K562 (cell line): ENCODE measurements at regions not wholly inside any gene's neighbourhood (a gene's known extent, or its start where the extent isn't known, plus 50 kb on each side); places are given as distances from the start of the nearest gene placed in this dataset.

ENCODE experiments used
- ATAC-seq: fragments of 200-7000 bp; cut with Tn5 transposase; 3 replicates; pipeline ENCODE4 v1.9.1; 2020; ENCODE audit warnings: moderate library complexity
- BruUV-seq: library from RNA; stranded (reverse); fragments of 400-500 nt; replicated peaks from 2 replicates; lab custom pipeline; 2021; lab: Mats Ljungman, UMichigan
- CTCF ChIA-PET: fragments of 300-600 bp; formaldehyde crosslinking; extraction: SDS; loops from one replicate; lab custom pipeline; 2021; ENCODE audit warnings: low intra/inter-chr PET ratio; lab: Yijun Ruan, JAX
- POLR2A ChIA-PET: fragments of 300-600, 350-650 bp; sonication (Branson Sonifier 250); formaldehyde crosslinking; extraction: SDS; loops from one replicate; lab custom pipeline; 2021; ENCODE audit warnings: antibody characterized with exemption, inconsistent platforms; lab: Yijun Ruan, JAX
- DNase-seq, 4 experiments: peaks; one replicate each; pipeline versions ENCODE4 v3.0.0 to v3.0.0-alpha.2; 2011 to 2018; ENCODE audit warnings: low spot score in 3 of 4, mixed read lengths in 3 of 4; ENCODE audit errors: extremely low read depth in 1 of 4
- FAIRE-seq: peaks from 2 replicates; lab custom pipeline; 2011; peaks lifted over from hg19 to GRCh38; lab: Jason Lieb, UNC
- H2AFZ ChIP-seq: 2 replicates; pipeline ENCODE4 v1.6.0; 2011; ENCODE audit warnings: low read depth, low read length, control low read depth, inconsistent platforms
- H3K27ac ChIP-seq: fragments of 200-600 bp; 3 replicates; pipeline ENCODE4 v1.8.0; 2011; ENCODE audit warnings: low read depth, mild to moderate bottlenecking, control low read depth, inconsistent platforms, low read length, moderate library complexity, mixed read lengths; ENCODE audit errors: extremely low read depth
- H3K27me3 ChIP-seq, 2 experiments: fragments of 300-600 bp in 1 of 2; 2 replicates in 1 of 2; 3 replicates in 1 of 2; pipeline versions ENCODE4 v1.6.0 to v1.8.0; 2011; ENCODE audit warnings: inconsistent platforms in 2 of 2, low read length in 2 of 2, mild to moderate bottlenecking in 1 of 2, mixed read lengths in 1 of 2, moderate library complexity in 1 of 2; ENCODE audit not compliant: control insufficient read depth in 2 of 2, insufficient read depth in 2 of 2
- H3K36me3 ChIP-seq: fragments of 300-600 bp; 3 replicates; pipeline ENCODE4 v1.8.0; 2011; ENCODE audit warnings: mild to moderate bottlenecking, low read length, inconsistent platforms; ENCODE audit not compliant: control insufficient read depth, insufficient read depth
- H3K4me1 ChIP-seq, 2 experiments: fragments of 200-600 bp in 1 of 2; replicated peaks in 1 of 2; 2 replicates in 1 of 2; 3 replicates in 1 of 2; pipeline versions ENCODE4 v1.5.1 to v1.8.0; 2011; ENCODE audit warnings: inconsistent platforms in 2 of 2, low read length in 2 of 2, mild to moderate bottlenecking in 1 of 2, mixed read lengths in 1 of 2, moderate library complexity in 1 of 2; ENCODE audit not compliant: control insufficient read depth in 2 of 2, insufficient read depth in 2 of 2
- H3K4me2 ChIP-seq: 2 replicates; pipeline ENCODE4 v1.6.1; 2011; ENCODE audit warnings: low read length, control low read depth, inconsistent platforms, mixed read lengths; ENCODE audit not compliant: insufficient read depth
- H3K4me3 ChIP-seq: fragments of 200-600 bp; sonication (generic), shearing (Covaris generic); 2 replicates; pipeline ENCODE4 v1.5.1; 2016; ENCODE audit warnings: control low read depth, inconsistent platforms
- H3K79me2 ChIP-seq: fragments of 200-600 bp; 3 replicates; pipeline ENCODE4 v1.8.0; 2011; ENCODE audit warnings: low read length, inconsistent platforms; ENCODE audit not compliant: control insufficient read depth, insufficient read depth
- H3K9ac ChIP-seq, 2 experiments: 2 replicates each; pipeline versions ENCODE4 v1.6.0 to v1.6.1; 2011; ENCODE audit warnings: low read depth in 2 of 2, low read length in 2 of 2, control low read depth in 1 of 2, inconsistent platforms in 1 of 2, mild to moderate bottlenecking in 1 of 2, mixed read lengths in 1 of 2; ENCODE audit not compliant: insufficient read depth in 1 of 2
- H3K9me1 ChIP-seq: one replicate; pipeline ENCODE4 v1.6.0; 2011; ENCODE audit warnings: inconsistent platforms, mild to moderate bottlenecking, low read length, moderate library complexity; ENCODE audit not compliant: control insufficient read depth, insufficient read depth
- H3K9me3 ChIP-seq: replicated peaks from 2 replicates; pipeline ENCODE4 v1.5.1; 2011; ENCODE audit warnings: low read depth, low read length, inconsistent platforms; ENCODE audit not compliant: control insufficient read depth, insufficient read depth
- H4K20me1 ChIP-seq: replicated peaks from 2 replicates; pipeline ENCODE4 v1.6.1; 2011; ENCODE audit warnings: low read length, inconsistent platforms, mixed read lengths; ENCODE audit not compliant: control insufficient read depth, insufficient read depth
- C11orf30 ChIP-seq: fragments of 450-650 bp; IDR thresholded peaks from 2 replicates; pipeline ENCODE4 v1.6.1; 2016; ENCODE audit warnings: low read depth, mild to moderate bottlenecking
- ELF1 ChIP-seq: fragments of 200-800 bp; sonication (Bioruptor generic); IDR thresholded peaks from 2 replicates; pipeline ENCODE4 v1.6.1; 2016; ENCODE audit warnings: missing genetic modification characterization, missing compliant biosample characterization
- GATA2 ChIP-seq: sonication (generic); formaldehyde crosslinking; IDR thresholded peaks from 2 replicates; pipeline ENCODE4 v1.4.0; 2020; ENCODE audit warnings: mild to moderate bottlenecking, missing genetic modification reagents
- HMGN3 ChIP-seq: IDR thresholded peaks from 2 replicates; pipeline ENCODE4 v1.6.1; 2011; ENCODE audit warnings: borderline replicate concordance, low read depth, mild to moderate bottlenecking, mixed read lengths, low read length; ENCODE audit not compliant: insufficient read length; ENCODE audit errors: extremely low read depth
- MBD2 ChIP-seq: sonication (generic); IDR thresholded peaks from 2 replicates; pipeline ENCODE4 v1.6.1; 2016; ENCODE audit warnings: low read depth, borderline replicate concordance
- NFE2 ChIP-seq: IDR thresholded peaks from 2 replicates; pipeline ENCODE4 v1.6.1; 2014; ENCODE audit warnings: antibody characterized with exemption, low read depth
- NFE2L1 ChIP-seq: fragments of 450-650 bp; IDR thresholded peaks from 2 replicates; pipeline ENCODE4 v1.6.1; 2016; ENCODE audit warnings: missing genetic modification characterization, low read depth, mild to moderate bottlenecking, missing compliant biosample characterization, moderate library complexity, borderline replicate concordance
- PCBP1 ChIP-seq: fragments of 200-400 bp; formaldehyde crosslinking; IDR thresholded peaks from 2 replicates; pipeline ENCODE4 v1.6.1; 2018; ENCODE audit warnings: mild to moderate bottlenecking, low read depth, low read length; ENCODE audit not compliant: poor library complexity, severe bottlenecking
- PPARD ChIP-seq: fragments of 250-450 bp; sonication (Bioruptor Pico); IDR thresholded peaks from 2 replicates; pipeline ENCODE4 v1.8.0; 2022; ENCODE audit warnings: inconsistent platforms, mild to moderate bottlenecking, moderate library complexity
- RBM15 ChIP-seq: fragments of 200-400 bp; formaldehyde crosslinking; IDR thresholded peaks from 2 replicates; pipeline ENCODE4 v1.6.1; 2018; ENCODE audit warnings: mild to moderate bottlenecking, low read length, moderate library complexity; ENCODE audit not compliant: insufficient read depth
- SPI1 ChIP-seq: IDR thresholded peaks from 2 replicates; pipeline ENCODE4 v1.6.1; 2011; ENCODE audit warnings: low read depth, low read length, control low read depth, borderline replicate concordance
- ZFX ChIP-seq: sonication (generic); formaldehyde crosslinking; IDR thresholded peaks from 2 replicates; pipeline ENCODE4 v1.8.0; 2022; ENCODE audit warnings: mild to moderate bottlenecking, missing genetic modification reagents, moderate library complexity
- ZNF175 ChIP-seq: fragments of 200-800 bp; sonication (Bioruptor generic); IDR thresholded peaks from 2 replicates; pipeline ENCODE4 v1.6.1; 2016; ENCODE audit warnings: low read depth, mild to moderate bottlenecking, missing genetic modification characterization, missing compliant biosample characterization
- ZNF311 ChIP-seq: fragments of 250-450 bp; sonication (Bioruptor Pico); IDR thresholded peaks from 2 replicates; pipeline ENCODE4 v1.4.0; 2020; ENCODE audit warnings: mild to moderate bottlenecking, moderate library complexity
- ZNF76 ChIP-seq: fragments of 250-450 bp; sonication (Bioruptor Pico); IDR thresholded peaks from 2 replicates; pipeline ENCODE4 v1.4.0; 2020; ENCODE audit warnings: mild to moderate bottlenecking, moderate library complexity, borderline replicate concordance
- ZSCAN32 ChIP-seq: fragments of 450-650 bp; formaldehyde crosslinking; IDR thresholded peaks from 2 replicates; pipeline ENCODE4 v1.4.0; 2020; ENCODE audit warnings: mild to moderate bottlenecking, moderate library complexity
- WGBS: fragments of 100-300 bp; shearing (Covaris generic); methylation state at CpG from one replicate; pipeline ENCODE4 v1.1.6; 2016; ENCODE audit warnings: low coverage, mixed read lengths; ENCODE audit not compliant: insufficient coverage; ENCODE audit errors: missing lambda C conversion rate; 5-methylcytosine and 5-hydroxymethylcytosine counted together
- in situ Hi-C: fragments of 300-500 bp; cut with MboI; formaldehyde crosslinking; loops from 4 replicates; pipeline ENCODE4 v1.15.0; 2018; ENCODE audit warnings: inconsistent platforms, mixed read lengths
- intact Hi-C: fragments of 100-400 bp; cut with micrococcal nuclease; formaldehyde crosslinking; loops from 2 replicates; pipeline ENCODE4 v1.14.2; 2022
- TF ChIP-seq, protein P1 (sequence below), 2 experiments: IDR thresholded peaks in 1 of 2; conservative IDR thresholded peaks in 1 of 2; 2 replicates each; pipeline ENCODE4 v1.6.1; 2016; ENCODE audit warnings: low read depth in 2 of 2, mild to moderate bottlenecking in 1 of 2, missing compliant biosample characterization in 1 of 2, missing genetic modification characterization in 1 of 2, moderate library complexity in 1 of 2
- TF ChIP-seq, protein P2 (sequence below): sonication (generic); formaldehyde crosslinking; IDR thresholded peaks from 2 replicates; pipeline ENCODE4 v1.8.0; 2023; ENCODE audit warnings: mild to moderate bottlenecking, missing genetic modification reagents

DNA sequence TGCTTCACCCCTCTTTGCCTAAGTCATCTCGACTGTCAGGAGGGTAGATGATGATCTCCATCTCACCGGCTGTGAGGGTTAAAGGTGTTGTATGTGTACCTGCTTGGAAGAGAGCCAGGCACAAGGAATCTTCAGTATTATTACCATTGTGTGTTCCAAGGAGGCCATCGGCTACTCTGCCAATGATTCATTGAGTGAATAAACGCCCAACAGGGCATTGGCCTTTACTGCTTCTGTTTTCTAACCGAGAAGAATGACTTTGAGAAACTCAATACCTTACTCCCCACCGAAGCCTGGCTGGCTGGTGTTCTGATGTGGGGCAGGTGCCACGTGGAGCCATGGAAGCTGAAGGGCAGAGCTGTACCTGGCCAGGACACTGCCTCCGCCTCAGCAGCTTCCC, 228.8 kb downstream of the SNX18 start:
- H3K4me1 ChIP-seq, result peaks cover 16 to 46% of the 10 kb centered on the region in 2 experiments
- H3K27me3 ChIP-seq, result no peaks in the 10 kb centered on the region
- WGBS, result 68% methylated on average over 8 of the region's 8 CpGs
- no peaks in the 10 kb centered on the region; the same call in 1 of the 2 replicates for H3K9me3 ChIP-seq
- BruUV-seq, result no TSS peak
- H3K27ac ChIP-seq, result no peak overlapping the region
- no peaks in the 10 kb centered on the region for H3K9me1 ChIP-seq
- in situ Hi-C loops (no loop called here), intact Hi-C loops (no loop called here)
- H3K9ac ChIP-seq, result no peak overlapping the region; a peak in 1 of 4 replicates
- ChIA-PET POLR2A (no interaction called here), CTCF (no interaction called here)
- DNase-seq (no peak), ATAC-seq (no peak), FAIRE-seq (no peak)
- no peaks in the 10 kb centered on the region for H3K79me2 ChIP-seq
- H3K36me3 ChIP-seq, result no peaks in the 10 kb centered on the region
- H2AFZ ChIP-seq, result no peak overlapping the region; the same call in 1 of the 2 replicates
- H3K4me2 ChIP-seq, result no peak overlapping the region
- H3K4me3 ChIP-seq, result no peak overlapping the region
- H4K20me1 ChIP-seq, result no peaks in the 10 kb centered on the region
- TF ChIP-seq GATA2 (no peak), SPI1 (no peak), RBM15 (no peak), NFE2 (no peak), ELF1 (tag) (no peak), C11orf30 (no peak), NFE2L1 (no peak), PPARD (no peak), ZFX (CRISPR knock-in tag) (no peak), PCBP1 (no peak), MBD2 (no peak), ZSCAN32 (no peak), ZNF76 (CRISPR knock-in tag) (no peak), ZNF311 (CRISPR knock-in tag) (no peak), ZNF175 (CRISPR knock-in tag) (no peak), HMGN3 (no peak)
- TF ChIP-seq, protein P1, sequence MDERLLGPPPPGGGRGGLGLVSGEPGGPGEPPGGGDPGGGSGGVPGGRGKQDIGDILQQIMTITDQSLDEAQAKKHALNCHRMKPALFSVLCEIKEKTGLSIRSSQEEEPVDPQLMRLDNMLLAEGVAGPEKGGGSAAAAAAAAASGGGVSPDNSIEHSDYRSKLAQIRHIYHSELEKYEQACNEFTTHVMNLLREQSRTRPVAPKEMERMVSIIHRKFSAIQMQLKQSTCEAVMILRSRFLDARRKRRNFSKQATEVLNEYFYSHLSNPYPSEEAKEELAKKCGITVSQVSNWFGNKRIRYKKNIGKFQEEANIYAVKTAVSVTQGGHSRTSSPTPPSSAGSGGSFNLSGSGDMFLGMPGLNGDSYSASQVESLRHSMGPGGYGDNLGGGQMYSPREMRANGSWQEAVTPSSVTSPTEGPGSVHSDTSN (CRISPR knock-in tag; IDR thresholded peaks at IDR 0.05; ENCODE audit: low read depth), result no peak
- TF ChIP-seq, protein P1 (tag; conservative IDR thresholded peaks at IDR 0.05; ENCODE audit: low read depth), result no peak
- TF ChIP-seq, protein P2, sequence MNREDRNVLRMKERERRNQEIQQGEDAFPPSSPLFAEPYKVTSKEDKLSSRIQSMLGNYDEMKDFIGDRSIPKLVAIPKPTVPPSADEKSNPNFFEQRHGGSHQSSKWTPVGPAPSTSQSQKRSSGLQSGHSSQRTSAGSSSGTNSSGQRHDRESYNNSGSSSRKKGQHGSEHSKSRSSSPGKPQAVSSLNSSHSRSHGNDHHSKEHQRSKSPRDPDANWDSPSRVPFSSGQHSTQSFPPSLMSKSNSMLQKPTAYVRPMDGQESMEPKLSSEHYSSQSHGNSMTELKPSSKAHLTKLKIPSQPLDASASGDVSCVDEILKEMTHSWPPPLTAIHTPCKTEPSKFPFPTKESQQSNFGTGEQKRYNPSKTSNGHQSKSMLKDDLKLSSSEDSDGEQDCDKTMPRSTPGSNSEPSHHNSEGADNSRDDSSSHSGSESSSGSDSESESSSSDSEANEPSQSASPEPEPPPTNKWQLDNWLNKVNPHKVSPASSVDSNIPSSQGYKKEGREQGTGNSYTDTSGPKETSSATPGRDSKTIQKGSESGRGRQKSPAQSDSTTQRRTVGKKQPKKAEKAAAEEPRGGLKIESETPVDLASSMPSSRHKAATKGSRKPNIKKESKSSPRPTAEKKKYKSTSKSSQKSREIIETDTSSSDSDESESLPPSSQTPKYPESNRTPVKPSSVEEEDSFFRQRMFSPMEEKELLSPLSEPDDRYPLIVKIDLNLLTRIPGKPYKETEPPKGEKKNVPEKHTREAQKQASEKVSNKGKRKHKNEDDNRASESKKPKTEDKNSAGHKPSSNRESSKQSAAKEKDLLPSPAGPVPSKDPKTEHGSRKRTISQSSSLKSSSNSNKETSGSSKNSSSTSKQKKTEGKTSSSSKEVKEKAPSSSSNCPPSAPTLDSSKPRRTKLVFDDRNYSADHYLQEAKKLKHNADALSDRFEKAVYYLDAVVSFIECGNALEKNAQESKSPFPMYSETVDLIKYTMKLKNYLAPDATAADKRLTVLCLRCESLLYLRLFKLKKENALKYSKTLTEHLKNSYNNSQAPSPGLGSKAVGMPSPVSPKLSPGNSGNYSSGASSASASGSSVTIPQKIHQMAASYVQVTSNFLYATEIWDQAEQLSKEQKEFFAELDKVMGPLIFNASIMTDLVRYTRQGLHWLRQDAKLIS (CRISPR knock-in tag), result no peak
